Stomach (tissue), 4 donors: ENCODE measurements at regions not wholly inside any gene's neighbourhood (a gene's known extent, or its start where the extent isn't known, plus 50 kb on each side); places are given as distances from the start of the nearest gene placed in this dataset.

Source experiments
- POLR2A ChIP-seq, 4 donors: fragments of 450-650 bp; IDR thresholded peaks; one replicate each; pipeline ENCODE4 v1.6.1; 2016; ENCODE audit warnings: antibody characterized with exemption in 4 of 4, control low read depth in 2 of 4, mild to moderate bottlenecking in 1 of 4, moderate library complexity in 1 of 4
- TF ChIP-seq, protein P1 (sequence below), 7 experiments: fragments of 450-650 bp in 4 of 7; fragments of 200-600 bp in 3 of 7; sonication (generic) in 3 of 7; IDR thresholded peaks; one replicate each; pipeline ENCODE4 v1.5.1; 2016 to 2019; ENCODE audit warnings: antibody characterized with exemption in 7 of 7, control low read depth in 2 of 7, mild to moderate bottlenecking in 1 of 7

- no peak for TF ChIP-seq POLR2A (IDR thresholded peaks at IDR 0.05)
- TF ChIP-seq, protein P1, sequence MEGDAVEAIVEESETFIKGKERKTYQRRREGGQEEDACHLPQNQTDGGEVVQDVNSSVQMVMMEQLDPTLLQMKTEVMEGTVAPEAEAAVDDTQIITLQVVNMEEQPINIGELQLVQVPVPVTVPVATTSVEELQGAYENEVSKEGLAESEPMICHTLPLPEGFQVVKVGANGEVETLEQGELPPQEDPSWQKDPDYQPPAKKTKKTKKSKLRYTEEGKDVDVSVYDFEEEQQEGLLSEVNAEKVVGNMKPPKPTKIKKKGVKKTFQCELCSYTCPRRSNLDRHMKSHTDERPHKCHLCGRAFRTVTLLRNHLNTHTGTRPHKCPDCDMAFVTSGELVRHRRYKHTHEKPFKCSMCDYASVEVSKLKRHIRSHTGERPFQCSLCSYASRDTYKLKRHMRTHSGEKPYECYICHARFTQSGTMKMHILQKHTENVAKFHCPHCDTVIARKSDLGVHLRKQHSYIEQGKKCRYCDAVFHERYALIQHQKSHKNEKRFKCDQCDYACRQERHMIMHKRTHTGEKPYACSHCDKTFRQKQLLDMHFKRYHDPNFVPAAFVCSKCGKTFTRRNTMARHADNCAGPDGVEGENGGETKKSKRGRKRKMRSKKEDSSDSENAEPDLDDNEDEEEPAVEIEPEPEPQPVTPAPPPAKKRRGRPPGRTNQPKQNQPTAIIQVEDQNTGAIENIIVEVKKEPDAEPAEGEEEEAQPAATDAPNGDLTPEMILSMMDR (IDR thresholded peaks at IDR 0.05): no peak
Measured at GRCh38 chr13:70732611-70733010, 624.4 kb upstream of the KLHL1 start.
